Ovary (tissue), 7 donors: ENCODE measurements at regions not wholly inside any gene's neighbourhood (a gene's known extent, or its start where the extent isn't known, plus 50 kb on each side); places are given as distances from the start of the nearest gene placed in this dataset.

Source experiments
- DNase-seq, 5 donors: peaks; one replicate each; pipeline ENCODE4 v3.0.0-alpha.2; 2019 to 2020
- H3K27ac ChIP-seq, 2 donors: fragments of 200-600 bp; one replicate each; pipeline versions ENCODE4 v1.5.1 to v1.8.0; 2019 to 2022
- H3K27me3 ChIP-seq: fragments of 200-600 bp; one replicate; pipeline ENCODE4 v1.8.0; 2022
- H3K36me3 ChIP-seq: fragments of 200-600 bp; sonication (generic); one replicate; pipeline ENCODE4 v1.5.1; 2019
- H3K4me1 ChIP-seq: one replicate; pipeline ENCODE4 v1.8.1; 2013; ENCODE audit warnings: mild to moderate bottlenecking, moderate library complexity; ENCODE audit not compliant: insufficient read depth
- H3K4me3 ChIP-seq: fragments of 200-600 bp; sonication (generic); one replicate; pipeline ENCODE4 v1.5.1; 2017
- H3K9me3 ChIP-seq, 2 donors: fragments of 200-600 bp in 1 of 2; sonication (generic) in 1 of 2; one replicate each; pipeline versions ENCODE4 v1.5.1 to v1.8.1; 2013 to 2019; ENCODE audit warnings: mild to moderate bottlenecking in 1 of 2, moderate library complexity in 1 of 2
- CTCF ChIP-seq, 3 donors: fragments of 450-650 bp in 2 of 3; fragments of 200-600 bp in 1 of 3; IDR thresholded peaks; one replicate each; pipeline versions ENCODE4 v1.5.1 to v1.8.0; 2016 to 2022; ENCODE audit warnings: antibody characterized with exemption in 3 of 3, mild to moderate bottlenecking in 1 of 3
- EP300 ChIP-seq: sonication (generic); formaldehyde crosslinking; IDR thresholded peaks from one replicate; pipeline ENCODE4 v1.6.1; 2017; ENCODE audit warnings: antibody characterized with exemption
- POLR2A ChIP-seq: fragments of 450-650 bp; IDR thresholded peaks from one replicate; pipeline ENCODE4 v1.6.1; 2017; ENCODE audit warnings: antibody characterized with exemption, mild to moderate bottlenecking, moderate library complexity
- WGBS, 3 donors: extraction: QIAGEN DNeasy Blood & Tissue Kit in 1 of 3; methylation state at CpG; one replicate each; pipeline versions ENCODE4 v1.1.5 to v1.1.7; 2013 to 2017; 5-methylcytosine and 5-hydroxymethylcytosine counted together
- intact Hi-C, 4 donors: fragments of 100-400 bp; cut with DNase I; formaldehyde crosslinking; loops; one replicate each; pipeline versions ENCODE4 v1.11.0 to v1.15.1; 2022 to 2023
- donor health status: DM: no; HTN: no; CAD: no; lungs with moderate emphysema.
- donor health status: DM: no; HTN: no; CAD: no.
- donor health status: Bipolar disorder and iron deficiency.
- donor health status: DM: no; HTN: no; CAD: no.
- donor health status: DM: yes; HTN: yes; CAD: no.

DNA sequence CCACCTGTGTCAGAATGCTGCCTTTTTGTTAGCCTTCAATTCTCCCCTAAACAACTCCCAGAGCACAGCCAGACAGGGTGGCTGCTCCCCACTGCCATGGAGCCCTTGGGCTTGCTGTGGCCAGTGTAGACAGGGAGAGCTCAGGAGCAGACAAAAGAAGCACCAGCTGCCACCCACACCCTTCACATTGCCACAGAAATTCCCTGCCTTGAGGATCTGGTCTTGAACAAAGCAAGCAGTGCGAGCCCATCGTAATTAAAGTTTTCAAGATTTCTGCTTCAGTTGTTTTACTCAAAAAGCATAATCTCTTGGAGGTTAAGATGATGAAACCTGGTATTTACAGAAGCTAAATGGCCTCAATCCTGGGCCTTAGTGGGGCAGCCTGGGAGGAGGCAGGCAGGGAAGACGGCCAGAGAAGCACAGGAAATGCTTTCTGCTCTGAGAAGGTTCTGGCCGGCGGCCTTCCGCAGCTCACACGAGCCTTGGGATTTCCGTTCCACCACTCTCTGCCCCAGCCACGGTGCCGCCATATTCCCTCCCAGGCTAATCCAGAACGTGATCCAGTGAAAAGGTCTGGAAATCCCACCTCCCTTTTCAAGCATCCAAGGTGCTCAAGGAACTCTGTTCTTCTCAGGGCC, 535.2 kb downstream of the BCL11B start:
- Histone ChIP-seq H3K27me3 (no peaks in the 10 kb centered on the region), H3K4me1 (no peaks in the 10 kb centered on the region), H3K4me3 (no peak overlapping the region), H3K9me3 (no peaks in the 10 kb centered on the region), H3K27ac (no peak overlapping the region), H3K36me3 (no peaks in the 10 kb centered on the region)
- DNase-seq: no peak
- intact Hi-C loops: no loop called here
- 72 to 83% (median 82%) methylated on average over 11 of the region's 11 CpGs for WGBS, 3 donors
- no peak for TF ChIP-seq POLR2A

GRCh38 chr14:98741523-98741922, 530.5 kb downstream of the BCL11B start:
- no peak overlapping the region for H3K27ac ChIP-seq
- WGBS, 3 donors: 92 to 93% (median 93%) methylated on average over 8 of the region's 8 CpGs
- H3K4me1 ChIP-seq: no peaks in the 10 kb centered on the region
- intact Hi-C loops: no loop called here
- H3K36me3 ChIP-seq: no peaks in the 10 kb centered on the region
- TF ChIP-seq POLR2A (no peak), CTCF (IDR thresholded peaks at IDR 0.05) (no peak), EP300 (no peak)
- no peaks in the 10 kb centered on the region for H3K9me3 ChIP-seq
- H3K4me3 ChIP-seq: no peak overlapping the region
- DNase-seq: no peak
- no peaks in the 10 kb centered on the region for H3K27me3 ChIP-seq

- TF ChIP-seq EP300: no peak
- no peak for TF ChIP-seq CTCF (IDR thresholded peaks at IDR 0.05)
- TF ChIP-seq POLR2A: no peak
- Histone ChIP-seq H3K9me3 (no peaks in the 10 kb centered on the region), H3K4me3 (no peak overlapping the region), H3K27me3 (no peaks in the 10 kb centered on the region), H3K4me1 (no peaks in the 10 kb centered on the region), H3K36me3 (no peaks in the 10 kb centered on the region), H3K27ac (no peak overlapping the region)
- no peak for DNase-seq
- intact Hi-C loops: no loop called here
- 82 to 86% (median 84%) methylated on average over 7 of the region's 7 CpGs for WGBS, 3 donors
Observed at GRCh38 chr14:98742001-98742400, 530.0 kb downstream of the BCL11B start.

GRCh38 chr14:98743536-98743935, 528.5 kb downstream of the BCL11B start:
- Histone ChIP-seq H3K4me1 (no peaks in the 10 kb centered on the region), H3K27ac (no peak overlapping the region), H3K36me3 (no peaks in the 10 kb centered on the region), H3K27me3 (no peaks in the 10 kb centered on the region), H3K4me3 (no peak overlapping the region), H3K9me3 (no peaks in the 10 kb centered on the region)
- no peak for DNase-seq
- TF ChIP-seq CTCF (IDR thresholded peaks at IDR 0.05): no peak
- TF ChIP-seq EP300: no peak
- no peak for TF ChIP-seq POLR2A
- intact Hi-C loops: no loop called here
- WGBS, 3 donors: 56 to 76% (median 61%) methylated on average over 8 of the region's 8 CpGs

GRCh38 chr14:98748966-98749365, 523.0 kb downstream of the BCL11B start:
- TF ChIP-seq EP300 (no peak), POLR2A (no peak), CTCF (IDR thresholded peaks at IDR 0.05) (no peak)
- H3K4me1 ChIP-seq: no peaks in the 10 kb centered on the region
- H3K9me3 ChIP-seq: no peaks in the 10 kb centered on the region
- intact Hi-C loops: no loop called here
- no peaks in the 10 kb centered on the region for H3K36me3 ChIP-seq
- no peaks in the 10 kb centered on the region for H3K27me3 ChIP-seq
- no peak overlapping the region for H3K27ac ChIP-seq
- DNase-seq: no peak
- no peak overlapping the region for H3K4me3 ChIP-seq
